KBM-7 (cell line): ENCODE measurements at regions not wholly inside any gene's neighbourhood (a gene's known extent, or its start where the extent isn't known, plus 50 kb on each side); places are given as distances from the start of the nearest gene placed in this dataset.

Source experiments
- DNase-seq: peaks from one replicate; pipeline ENCODE4 v3.0.0-alpha.2; 2015
- in situ Hi-C: fragments of 300-500 bp; cut with MboI; formaldehyde crosslinking; loops from 2 replicates; pipeline ENCODE4 v1.14.3; 2020; ENCODE audit warnings: low sequenced_read_pairs, low pct_unique_long_range_greater_than_20kb, mixed read lengths

GRCh38 chr1:219806020-219806419, 122.3 kb downstream of the SLC30A10 start:
- DNase-seq = no peak
- in situ Hi-C loops = no loop called here

- in situ Hi-C loops = no loop called here
- DNase-seq = no peak
Observed at GRCh38 chr1:219805191-219805590, 123.2 kb downstream of the SLC30A10 start.

GRCh38 chr1:219801156-219801820, 127.1 kb downstream of the SLC30A10 start:
- in situ Hi-C loops = no loop called here
- no peak for DNase-seq

- in situ Hi-C loops = no loop called here
- no peak for DNase-seq
Observed at GRCh38 chr1:219798283-219799030, 129.9 kb downstream of the SLC30A10 start.

GRCh38 chr1:219797683-219798082, 130.7 kb downstream of the SLC30A10 start:
- in situ Hi-C loops = no loop called here
- no peak for DNase-seq

GRCh38 chr1:219797009-219797408, 131.3 kb downstream of the SLC30A10 start:
- in situ Hi-C loops = no loop called here
- no peak for DNase-seq

GRCh38 chr1:219795363-219795917, 132.9 kb downstream of the SLC30A10 start:
- in situ Hi-C loops = no loop called here

GRCh38 chr1:219794085-219794743, 134.1 kb downstream of the SLC30A10 start:
- in situ Hi-C loops = no loop called here
- DNase-seq = no peak

More at GRCh38 chr1:219795363-219795917, 132.9 kb downstream of the SLC30A10 start:
- no peak for DNase-seq

- no peak for DNase-seq
- in situ Hi-C loops = no loop called here
Observed at GRCh38 chr1:219792337-219793021, 135.9 kb downstream of the SLC30A10 start.

- no peak for DNase-seq
- in situ Hi-C loops = no loop called here
Observed at GRCh38 chr1:219791766-219792165, 136.6 kb downstream of the SLC30A10 start.

GRCh38 chr1:219790834-219791615, 137.3 kb downstream of the SLC30A10 start:
- DNase-seq = no peak
- in situ Hi-C loops = no loop called here

- in situ Hi-C loops = no loop called here
- no peak for DNase-seq
Observed at GRCh38 chr1:219788700-219789099, 139.7 kb downstream of the SLC30A10 start.

- DNase-seq = no peak
- in situ Hi-C loops = no loop called here
Observed at GRCh38 chr1:219788091-219788490, 140.3 kb downstream of the SLC30A10 start.

GRCh38 chr1:219784660-219785381, 143.5 kb downstream of the SLC30A10 start:
- no peak for DNase-seq

GRCh38 chr1:219783605-219784235, 144.6 kb downstream of the SLC30A10 start:
- in situ Hi-C loops = no loop called here
- DNase-seq = no peak

More at GRCh38 chr1:219784660-219785381, 143.5 kb downstream of the SLC30A10 start:
- in situ Hi-C loops = no loop called here

GRCh38 chr1:219782929-219783328, 145.4 kb downstream of the SLC30A10 start:
- no peak for DNase-seq
- in situ Hi-C loops = no loop called here

GRCh38 chr1:219782311-219782710, 146.0 kb downstream of the SLC30A10 start:
- no peak for DNase-seq
- in situ Hi-C loops = no loop called here

GRCh38 chr1:219781491-219781890, 146.9 kb downstream of the SLC30A10 start:
- no peak for DNase-seq
- in situ Hi-C loops = no loop called here
